HG03354 (cell line): ENCODE measurements at regions not wholly inside any gene's neighbourhood (a gene's known extent, or its start where the extent isn't known, plus 50 kb on each side); places are given as distances from the start of the nearest gene placed in this dataset.

Experiments
- ATAC-seq: cut with Tn5 transposase; IDR thresholded peaks from one replicate; pipeline ENCODE4 v1.9.1; 2021; ENCODE audit warnings: mild to moderate bottlenecking; ENCODE audit not compliant: unreplicated experiment, poor library complexity, severe bottlenecking

DNA sequence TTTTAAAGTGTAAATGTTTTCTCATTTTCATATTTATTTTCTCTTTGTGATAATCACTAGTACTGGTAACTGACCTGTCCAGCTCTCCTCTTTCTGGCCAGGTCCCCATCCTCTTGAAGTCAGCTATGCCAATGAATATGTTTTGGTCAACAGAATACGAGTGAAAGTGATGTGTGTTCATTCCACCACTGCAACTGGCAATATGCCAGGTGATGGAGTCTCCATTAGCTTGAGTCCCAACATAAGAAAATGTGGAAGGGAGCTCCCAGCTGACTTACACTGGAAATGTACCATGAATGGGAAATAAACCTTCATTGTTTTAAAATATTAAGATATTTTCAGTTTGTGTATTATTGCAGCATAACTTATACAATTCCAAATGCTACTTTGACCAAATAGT is 75.8 kb downstream of the CCDC34 start:
- ATAC-seq, result no peak

- no peak for ATAC-seq
These were observed 77.3 kb downstream of the CCDC34 start for GRCh38 chr11:27285761-27286160.

DNA sequence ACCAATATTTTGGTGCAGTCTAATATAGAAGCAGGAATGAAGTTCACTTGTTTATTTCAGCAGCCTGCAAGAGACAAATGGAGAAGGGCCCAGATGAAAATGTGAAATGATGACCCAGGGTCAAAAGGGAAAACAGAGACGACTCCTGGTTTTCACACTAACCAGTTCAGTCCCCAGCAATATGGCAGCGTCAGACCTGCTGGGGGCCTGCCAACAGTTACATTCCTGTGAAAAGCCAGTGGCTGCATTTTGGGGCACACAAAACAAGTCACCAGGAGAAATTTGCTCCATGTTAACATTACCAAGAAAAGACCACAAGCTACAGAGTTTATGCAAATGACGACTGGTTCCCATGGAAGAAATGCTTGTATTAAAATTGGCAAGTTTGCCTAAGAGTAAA is 80.2 kb downstream of the CCDC34 start:
- ATAC-seq, result no peak

GRCh38 chr11:27281740-27282590 is 81.0 kb downstream of the CCDC34 start:
- ATAC-seq, result no peak

- no peak for ATAC-seq
These were observed 81.7 kb downstream of the CCDC34 start for GRCh38 chr11:27281276-27281675.

GRCh38 chr11:27280140-27280539 is 82.9 kb downstream of the CCDC34 start:
- no peak for ATAC-seq

DNA sequence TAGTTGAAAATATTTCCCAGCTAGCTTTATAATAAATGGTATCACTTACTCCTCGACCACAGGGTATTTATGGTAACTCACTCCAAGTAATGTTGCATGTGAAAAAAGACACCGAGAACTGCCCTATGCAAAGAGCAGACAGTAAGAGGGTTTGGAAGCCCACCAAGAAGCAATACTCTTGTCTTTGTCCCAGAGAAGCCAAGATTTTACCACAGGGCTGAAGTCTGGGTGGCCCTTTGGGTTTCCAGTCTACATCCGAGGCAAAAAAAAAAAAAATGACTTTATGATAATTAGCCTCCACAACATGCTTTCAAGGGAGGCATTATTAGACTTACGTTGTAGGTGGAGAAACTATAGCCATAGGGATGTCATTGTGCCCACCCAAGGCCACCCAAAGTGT is 83.6 kb downstream of the CCDC34 start:
- no peak for ATAC-seq

DNA sequence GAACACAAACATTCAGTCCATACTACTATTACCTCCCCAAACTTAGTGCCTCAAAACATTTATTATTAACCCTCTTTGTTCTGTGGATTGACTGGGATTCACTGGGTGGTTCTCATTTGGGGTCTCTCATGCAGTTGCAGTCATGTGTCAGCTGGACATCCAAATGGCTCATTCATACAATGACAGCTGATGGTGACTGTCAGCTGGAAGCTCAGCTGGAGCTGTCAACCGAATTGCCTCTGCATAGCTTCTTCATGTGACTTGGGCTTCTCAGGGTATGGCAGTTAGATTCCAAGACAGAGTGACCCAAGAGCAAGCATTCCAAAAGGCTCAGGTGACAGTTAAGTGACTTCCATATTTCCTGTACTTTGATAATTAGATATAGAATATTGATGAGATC is 85.2 kb downstream of the CCDC34 start:
- no peak for ATAC-seq

- ATAC-seq, result no peak
These were observed 86.9 kb downstream of the CCDC34 start for GRCh38 chr11:27276141-27276540.

GRCh38 chr11:27274854-27275395 is 88.1 kb downstream of the CCDC34 start:
- ATAC-seq, result no peak

DNA sequence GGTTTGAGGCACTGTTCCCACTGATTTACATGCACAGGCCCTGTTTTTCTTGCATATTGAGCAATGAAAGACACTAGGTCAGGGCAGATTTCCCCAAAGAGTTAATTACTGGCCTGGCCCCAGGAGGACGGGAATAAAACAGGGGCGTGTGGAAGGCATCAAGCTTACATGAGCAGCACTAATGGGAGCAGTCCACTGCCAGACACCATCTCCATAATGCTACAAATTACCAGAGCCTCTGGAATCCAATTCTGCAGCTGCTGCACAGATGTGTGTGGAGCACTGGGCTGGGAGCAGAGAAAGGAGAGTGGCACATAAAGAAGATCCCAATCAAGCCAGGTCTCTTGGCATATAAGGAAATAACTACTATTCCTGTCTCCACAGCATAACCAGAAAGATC is 96.9 kb downstream of the CCDC34 start:
- ATAC-seq, result no peak

DNA sequence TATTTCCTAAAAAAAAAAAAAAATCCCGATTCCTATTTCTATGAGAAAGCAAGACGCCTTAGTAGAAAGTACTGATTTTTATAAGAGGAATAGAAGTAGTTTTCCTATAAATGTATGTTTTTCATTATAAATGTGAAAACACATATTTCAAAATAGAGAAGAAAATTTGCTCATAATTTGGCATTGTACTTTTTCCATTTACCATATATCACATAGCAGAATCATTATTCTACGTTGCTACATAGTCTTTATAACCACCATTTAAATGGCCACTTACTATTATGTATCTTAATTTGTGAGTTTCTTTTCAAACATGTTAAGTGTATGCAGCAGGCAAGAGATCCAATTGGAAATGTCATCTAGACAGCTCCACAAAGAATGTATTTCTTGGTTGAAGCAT is 99.0 kb downstream of the CCDC34 start:
- ATAC-seq, result no peak

DNA sequence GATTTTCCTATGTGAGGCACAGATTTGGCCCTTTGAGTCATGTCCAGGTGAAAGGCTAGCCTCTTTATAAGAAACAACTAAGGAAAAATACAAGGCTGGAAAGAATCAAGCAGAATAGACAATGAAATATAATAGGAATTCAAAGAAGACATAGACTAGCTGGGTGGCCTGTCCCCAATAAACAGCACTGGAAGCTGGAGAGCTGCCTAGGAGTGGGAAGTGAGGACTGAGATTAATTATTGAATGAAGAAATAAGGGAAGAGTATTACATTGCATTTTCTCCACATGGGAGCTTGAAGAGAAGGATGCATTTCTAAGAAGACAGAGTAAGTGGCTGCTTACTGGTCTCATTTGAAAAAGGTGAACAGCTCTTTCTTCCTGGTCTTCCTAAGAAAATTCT is 100.0 kb downstream of the CCDC34 start:
- ATAC-seq, result no peak

GRCh38 chr11:27255447-27255828 is 107.6 kb downstream of the CCDC34 start:
- no peak for ATAC-seq

- ATAC-seq, result no peak
These were observed 108.1 kb downstream of the CCDC34 start for GRCh38 chr11:27254744-27255446.

GRCh38 chr11:27253224-27253623 is 109.8 kb downstream of the CCDC34 start:
- no peak for ATAC-seq

DNA sequence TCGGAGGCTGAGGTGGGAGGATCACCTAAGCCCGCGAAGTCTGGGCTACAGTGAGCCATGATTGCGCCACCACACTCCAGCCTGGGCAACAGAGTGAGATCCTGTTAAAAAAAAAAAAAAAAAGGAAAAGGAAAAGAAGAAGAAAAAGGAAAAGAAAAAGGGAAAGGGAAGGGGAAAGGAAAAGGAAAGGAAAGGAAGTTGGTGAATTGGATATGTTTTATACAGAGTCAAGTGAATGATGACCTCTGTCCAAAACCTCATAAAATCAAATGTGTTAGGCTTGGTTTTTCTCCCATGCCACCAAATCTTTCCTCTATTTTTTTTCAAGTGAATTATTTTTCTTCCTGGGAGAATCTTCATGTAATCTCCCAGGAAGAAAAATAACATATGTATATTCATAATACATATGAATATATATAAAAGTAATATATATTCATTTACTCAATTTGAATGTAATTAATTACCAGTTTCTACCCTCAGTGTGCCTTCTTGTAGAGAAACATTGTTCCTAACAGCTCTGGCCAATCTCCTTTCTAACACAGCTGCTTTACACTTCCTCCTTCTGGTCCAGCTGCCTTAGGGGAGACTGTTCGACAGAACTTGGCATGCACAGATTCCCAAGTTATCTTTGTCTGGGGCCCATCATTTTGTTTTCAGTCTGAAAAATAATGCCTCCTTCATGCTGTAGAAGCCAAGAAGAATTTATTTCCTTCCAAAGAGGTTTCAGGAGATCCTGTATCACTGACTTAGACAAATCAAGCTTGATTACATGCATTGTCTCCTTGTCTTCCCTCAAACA is 111.9 kb downstream of the CCDC34 start:
- ATAC-seq, result no peak

GRCh38 chr11:27248576-27249509 is 114.2 kb downstream of the CCDC34 start:
- no peak for ATAC-seq

GRCh38 chr11:27247660-27248059 is 115.4 kb downstream of the CCDC34 start:
- no peak for ATAC-seq
